ENCODE measurements at regions not wholly inside any gene's neighbourhood (a gene's known extent, or its start where the extent isn't known, plus 50 kb on each side); places are given as distances from the start of the nearest gene placed in this dataset.

GRCh38 chr13:31965361-31966066 is 66.1 kb upstream of the FRY start:
- DNase-seq = no peak

DNA sequence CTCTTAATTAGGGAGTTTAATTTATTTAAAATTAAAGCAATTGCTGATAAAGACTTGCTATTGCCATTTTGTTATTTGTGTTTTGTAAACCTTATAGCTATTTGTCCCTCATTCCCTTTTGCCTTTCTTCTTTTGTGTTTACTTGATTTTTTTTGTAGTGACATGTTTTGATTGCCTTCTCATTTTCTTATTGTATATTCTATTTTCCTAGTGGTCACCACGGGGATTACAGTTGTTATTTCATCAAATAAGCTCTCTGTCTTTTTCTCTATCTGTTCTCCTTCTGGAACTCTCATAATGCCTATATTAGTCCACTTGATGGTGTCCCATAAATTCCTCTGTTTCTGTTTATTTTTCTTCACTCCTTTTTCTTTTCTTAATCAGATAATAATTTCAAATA is 64.4 kb upstream of the FRY start:
- no peak for DNase-seq

- DNase-seq = no peak
Measured at GRCh38 chr13:31968473-31968872, 63.1 kb upstream of the FRY start.

- no peak for DNase-seq
Measured at GRCh38 chr13:31970231-31970930, 61.2 kb upstream of the FRY start.

- no peak for DNase-seq
Measured at GRCh38 chr13:31972453-31972852, 59.1 kb upstream of the FRY start.

DNA sequence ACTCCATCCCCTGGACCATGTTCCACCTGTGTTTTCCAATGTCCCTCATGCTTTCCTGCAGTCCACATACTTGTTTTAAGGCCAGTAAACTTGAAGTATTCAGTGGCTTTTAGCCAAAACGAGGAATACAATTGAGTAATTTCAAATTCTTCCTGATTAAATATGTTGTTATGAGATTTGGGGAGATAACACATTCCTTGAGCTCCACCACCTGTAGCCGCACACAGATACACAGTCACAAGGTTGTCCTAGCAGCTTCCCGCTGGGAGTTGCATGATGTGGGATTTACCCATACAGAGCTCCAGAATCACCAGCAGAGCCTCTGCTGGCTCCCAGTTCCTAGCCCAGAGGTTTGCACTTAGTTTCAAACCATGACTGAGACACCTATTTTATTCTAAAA is 53.6 kb upstream of the FRY start:
- no peak for DNase-seq

GRCh38 chr13:31980830-31981229 is 50.7 kb upstream of the FRY start:
- DNase-seq = no peak

Measured in NK-92 treated with Interleukin-12 subunit alpha and Interleukin-12 subunit beta, amount 100 ng/mL, for 24 hours (cell line).